IMR-90 (cell line): ENCODE measurements at regions not wholly inside any gene's neighbourhood (a gene's known extent, or its start where the extent isn't known, plus 50 kb on each side); places are given as distances from the start of the nearest gene placed in this dataset.

ENCODE experiments used
- ATAC-seq: fragments of 200-7000 bp; cut with Tn5 transposase; 2 replicates; pipeline ENCODE4 v1.9.1; 2020; ENCODE audit warnings: low read depth, mild to moderate bottlenecking, moderate library complexity
- BruUV-seq: library from RNA; stranded (reverse); fragments of 400-500 nt; replicated peaks from 2 replicates; lab custom pipeline; 2021; lab: Mats Ljungman, UMichigan
- CTCF ChIA-PET: fragments of 300-600 bp; formaldehyde crosslinking; extraction: SDS; loops from one replicate; lab custom pipeline; 2021; ENCODE audit warnings: antibody characterized with exemption; lab: Yijun Ruan, JAX
- POLR2A ChIA-PET: fragments of 300-600 bp; sonication (Branson Sonifier 250); formaldehyde crosslinking; loops from one replicate; lab custom pipeline; 2022; ENCODE audit warnings: antibody characterized with exemption; ENCODE audit not compliant: unreplicated experiment; lab: Charles Lee
- DNase-seq: peaks from one replicate; pipeline ENCODE4 v3.0.0; 2013
- H2AFZ ChIP-seq: replicated peaks from 2 replicates; pipeline ENCODE3; 2013; ENCODE audit warnings: low read length, mild to moderate bottlenecking; ENCODE audit not compliant: poor library complexity
- H2AK5ac ChIP-seq: 2 replicates; pipeline ENCODE4 v1.6.1; 2013; ENCODE audit warnings: low read depth, low read length, inconsistent platforms
- H2AK9ac ChIP-seq: replicated peaks from 2 replicates; pipeline ENCODE3; 2013; ENCODE audit warnings: mild to moderate bottlenecking, low read depth, low read length, moderate library complexity; ENCODE audit not compliant: poor library complexity
- H2BK120ac ChIP-seq: 2 replicates; pipeline ENCODE4 v1.6.1; 2013; ENCODE audit warnings: low read depth, low read length, inconsistent platforms
- H2BK15ac ChIP-seq: 3 replicates; pipeline ENCODE4 v1.6.1; 2013; ENCODE audit warnings: low read depth, low read length, inconsistent platforms
- H2BK20ac ChIP-seq: 2 replicates; pipeline ENCODE4 v1.6.1; 2013; ENCODE audit warnings: low read depth, mild to moderate bottlenecking, inconsistent platforms, low read length, moderate library complexity
- H2BK5ac ChIP-seq: 2 replicates; pipeline ENCODE4 v1.6.1; 2013; ENCODE audit warnings: mild to moderate bottlenecking, low read depth, low read length, inconsistent platforms; ENCODE audit not compliant: poor library complexity, severe bottlenecking
- H3K14ac ChIP-seq: replicated peaks from 2 replicates; pipeline ENCODE4 v1.6.1; 2013; ENCODE audit warnings: low read depth, low read length, inconsistent platforms
- H3K18ac ChIP-seq: 2 replicates; pipeline ENCODE4 v1.6.1; 2013; ENCODE audit warnings: low read depth, low read length, control low read depth
- H3K23ac ChIP-seq: 2 replicates; pipeline ENCODE4 v1.6.1; 2013; ENCODE audit warnings: low read depth, low read length, inconsistent platforms
- H3K27ac ChIP-seq: 2 replicates; pipeline ENCODE4 v1.5.1; 2013; ENCODE audit warnings: mild to moderate bottlenecking, control low read depth, low read length; ENCODE audit not compliant: insufficient read depth
- H3K27me3 ChIP-seq: 2 replicates; pipeline ENCODE4 v1.6.1; 2013; ENCODE audit warnings: low read length; ENCODE audit not compliant: control insufficient read depth, insufficient read depth
- H3K36me3 ChIP-seq: 2 replicates; pipeline ENCODE4 v1.6.1; 2013; ENCODE audit warnings: low read length, mixed read lengths; ENCODE audit not compliant: control insufficient read depth, insufficient read depth
- H3K4ac ChIP-seq: 2 replicates; pipeline ENCODE4 v1.6.1; 2013; ENCODE audit warnings: low read depth, low read length, inconsistent platforms
- H3K4me1 ChIP-seq: 2 replicates; pipeline ENCODE4 v1.6.1; 2013; ENCODE audit warnings: low read length, mixed read lengths; ENCODE audit not compliant: control insufficient read depth, insufficient read depth
- H3K4me2 ChIP-seq: 2 replicates; pipeline ENCODE4 v1.6.1; 2013; ENCODE audit warnings: low read depth, mild to moderate bottlenecking, control low read depth, low read length, moderate library complexity
- H3K4me3 ChIP-seq: 2 replicates; pipeline ENCODE4 v1.5.1; 2013; ENCODE audit warnings: low read depth, mild to moderate bottlenecking, control low read depth, low read length, moderate library complexity; ENCODE audit not compliant: insufficient read depth
- H3K56ac ChIP-seq: 2 replicates; pipeline ENCODE4 v1.6.1; 2013; ENCODE audit warnings: low read length, inconsistent platforms; ENCODE audit not compliant: insufficient read depth; ENCODE audit errors: extremely low read depth
- H3K79me1 ChIP-seq, 2 experiments: 2 replicates each; pipeline ENCODE4 v1.6.1; 2013; ENCODE audit warnings: low read length in 2 of 2, inconsistent platforms in 1 of 2, low read depth in 1 of 2
- H3K9ac ChIP-seq: 2 replicates; pipeline ENCODE4 v1.6.1; 2013; ENCODE audit warnings: low read depth, low read length, control low read depth
- H3K9me1 ChIP-seq: 2 replicates; pipeline ENCODE4 v1.6.1; 2013; ENCODE audit warnings: low read length, inconsistent platforms; ENCODE audit not compliant: insufficient read depth
- H3K9me3 ChIP-seq: 2 replicates; pipeline ENCODE4 v1.6.1; 2013; ENCODE audit warnings: low read length; ENCODE audit not compliant: control insufficient read depth, insufficient read depth
- H4K20me1 ChIP-seq: 2 replicates; pipeline ENCODE4 v1.6.1; 2013; ENCODE audit warnings: low read length, inconsistent platforms; ENCODE audit not compliant: insufficient read depth
- H4K5ac ChIP-seq: 2 replicates; pipeline ENCODE4 v1.6.1; 2013; ENCODE audit warnings: mild to moderate bottlenecking, low read depth, low read length, control low read depth
- H4K8ac ChIP-seq, 2 experiments: 2 replicates each; pipeline ENCODE4 v1.6.1; 2013; ENCODE audit warnings: low read depth in 2 of 2, low read length in 2 of 2, control low read depth in 1 of 2, inconsistent platforms in 1 of 2
- H4K91ac ChIP-seq: 2 replicates; pipeline ENCODE4 v1.6.1; 2013; ENCODE audit warnings: low read depth, low read length, inconsistent platforms; ENCODE audit not compliant: insufficient read depth
- BHLHE40 ChIP-seq: fragments of 150-350 bp; IDR thresholded peaks from 2 replicates; pipeline ENCODE4 v1.6.1; 2016; ENCODE audit warnings: mild to moderate bottlenecking, low read depth, low read length
- CHD1 ChIP-seq: IDR thresholded peaks from 2 replicates; pipeline ENCODE4 v1.6.1; 2012; ENCODE audit warnings: low read depth, low read length, improper control_type of control experiment
- MAFK ChIP-seq: IDR thresholded peaks from 2 replicates; pipeline ENCODE4 v1.6.1; 2012; ENCODE audit warnings: low read depth, low read length, improper control_type of control experiment
- MXI1 ChIP-seq: IDR thresholded peaks from 2 replicates; pipeline ENCODE4 v1.6.1; 2012; ENCODE audit warnings: low read depth, mild to moderate bottlenecking, low read length, moderate library complexity, borderline replicate concordance
- NFE2L2 ChIP-seq: fragments of 150-350 bp; IDR thresholded peaks from 2 replicates; pipeline ENCODE4 v1.6.1; 2016; ENCODE audit warnings: low read depth, mild to moderate bottlenecking, low read length
- POLR2A ChIP-seq: IDR thresholded peaks from 2 replicates; pipeline ENCODE4 v1.6.1; 2012; ENCODE audit warnings: mild to moderate bottlenecking, low read depth, low read length
- RAD21 ChIP-seq: IDR thresholded peaks from 2 replicates; pipeline ENCODE4 v1.6.1; 2012; ENCODE audit warnings: low read length, improper control_type of control experiment
- RCOR1 ChIP-seq: IDR thresholded peaks from 2 replicates; pipeline ENCODE4 v1.6.1; 2012; ENCODE audit warnings: mild to moderate bottlenecking, low read length, improper control_type of control experiment; ENCODE audit not compliant: insufficient replicate concordance
- RFX5 ChIP-seq: IDR thresholded peaks from 2 replicates; pipeline ENCODE4 v1.8.0; 2012; ENCODE audit warnings: low read depth, mild to moderate bottlenecking, low read length, moderate library complexity
- WGBS, 2 experiments: methylation state at CpG; one replicate each; pipeline versions ENCODE4 v1.1.5 to v1.1.7; 2013; ENCODE audit warnings: missing lambda C conversion rate in 2 of 2; ENCODE audit not compliant: insufficient read length in 1 of 2; ENCODE audit errors: extremely low coverage in 2 of 2; 5-methylcytosine and 5-hydroxymethylcytosine counted together
- dilution Hi-C: fragments of 300-500 bp; cut with HindIII; formaldehyde crosslinking; loops from one replicate; pipeline ENCODE4 v1.14.3; 2018; ENCODE audit warnings: low sequenced_read_pairs; ENCODE audit not compliant: unreplicated experiment
- in situ Hi-C: fragments of 300-500 bp; cut with MboI; formaldehyde crosslinking; loops from 3 replicates; pipeline ENCODE4 v1.14.3; 2019; ENCODE audit warnings: low sequenced_read_pairs, inconsistent platforms, mixed read lengths
- intact Hi-C: fragments of 100-400 bp; cut with micrococcal nuclease; formaldehyde crosslinking; loops from 2 replicates; pipeline ENCODE4 v1.10.0; 2022

DNA sequence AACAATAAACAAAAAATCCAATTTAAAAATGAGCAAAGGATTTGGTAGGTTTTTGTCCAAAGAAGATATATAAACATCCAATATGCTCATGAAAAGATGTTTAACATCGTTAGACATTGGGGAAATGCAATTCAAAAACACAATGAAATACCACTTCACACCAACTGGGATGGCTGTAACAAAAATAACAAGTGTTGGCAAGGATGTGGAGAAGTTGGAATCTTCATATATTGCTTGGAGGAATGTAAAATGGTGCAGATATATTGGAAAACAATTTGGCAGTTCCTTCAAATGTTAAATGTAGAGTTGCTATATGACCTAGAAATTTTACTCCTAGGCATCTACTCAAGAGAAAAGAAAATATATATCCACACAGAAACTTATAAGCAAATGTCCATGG is 224.3 kb downstream of the AUH start:
- dilution Hi-C loops: no loop called here
- in situ Hi-C loops: no loop called here
- no TSS peak for BruUV-seq

More for the DNA sequence above, 224.3 kb downstream of the AUH start:
- Histone ChIP-seq H3K27me3 (no peaks in the 10 kb centered on the region), H3K9me1 (0 out of 2 replicates have a peak, but pooled peaks cover 2% of the 10 kb centered on the region), H2BK20ac (peak overlapping the region; percentile 60; the same call in 1 of the 2 replicates), H2BK120ac (peak overlapping the region; percentile 55; the same call in 1 of the 2 replicates), H3K36me3 (no peaks in the 10 kb centered on the region), H4K5ac (no peak overlapping the region), H2AK5ac (no peak overlapping the region), H3K9me3 (no peaks in the 10 kb centered on the region), H4K8ac (no peak overlapping the region), H3K14ac (peak overlapping the region; percentile 70; the same call in 1 of the 2 replicates), H3K9ac (no peak overlapping the region), H2BK5ac (no peak overlapping the region), H2BK15ac (peak overlapping the region; percentile 57; the same call in 1 of the 3 replicates), H3K18ac (no peak overlapping the region), H2AK9ac (no peak overlapping the region), H3K23ac (no peak overlapping the region), H3K56ac (no peak overlapping the region), H3K79me1 (peaks cover 0 to 13% of the 10 kb centered on the region in 2 experiments; a peak in 2 of 4 replicates), H4K91ac (no peak overlapping the region), H2AFZ (no peak overlapping the region), H3K4me2 (no peak overlapping the region), H3K4me3 (no peak overlapping the region), H4K20me1 (no peaks in the 10 kb centered on the region), H3K4ac (no peak overlapping the region), H3K27ac (no peak overlapping the region), H3K4me1 (peaks cover 9% of the 10 kb centered on the region)
- ChIA-PET POLR2A (no interaction called here), CTCF (no interaction called here)
- no peak for DNase-seq
- ATAC-seq: no peak
- intact Hi-C loops: no loop called here
- no CpG with 5 or more reads among the region's 1 CpG for WGBS, 2 experiments
- no peak for TF ChIP-seq POLR2A
- no peak for TF ChIP-seq MAFK
- TF ChIP-seq NFE2L2: no peak
- TF ChIP-seq CHD1: no peak
- TF ChIP-seq RFX5: no peak
- TF ChIP-seq RCOR1: no peak
- no peak for TF ChIP-seq MXI1
- no peak for TF ChIP-seq BHLHE40
- no peak for TF ChIP-seq RAD21
